HEK293T (cell line): ENCODE measurements at regions not wholly inside any gene's neighbourhood (a gene's known extent, or its start where the extent isn't known, plus 50 kb on each side); places are given as distances from the start of the nearest gene placed in this dataset.
"Not testable (repeated sequence)": the region's sequence is repeated elsewhere in the genome, so short reads cannot be mapped to it uniquely, and the experiment has no call there.

ENCODE experiments used
- CTBP1 ChIP-seq: fragments of 450-650 bp; IDR thresholded peaks from 2 replicates; pipeline ENCODE4 v1.6.1; 2016; ENCODE audit warnings: borderline replicate concordance
- FOXK2 ChIP-seq: fragments of 450-650 bp; IDR thresholded peaks from 2 replicates; pipeline ENCODE4 v1.6.1; 2016; ENCODE audit warnings: mild to moderate bottlenecking
- FOXM1 ChIP-seq: fragments of 450-650 bp; IDR thresholded peaks from 2 replicates; pipeline ENCODE4 v1.6.1; 2017; ENCODE audit warnings: mild to moderate bottlenecking, borderline replicate concordance
- NFRKB ChIP-seq: fragments of 450-650 bp; IDR thresholded peaks from 2 replicates; pipeline ENCODE4 v1.6.1; 2016; ENCODE audit warnings: mild to moderate bottlenecking, moderate library complexity
- SP1 ChIP-seq: fragments of 450-650 bp; IDR thresholded peaks from 2 replicates; pipeline ENCODE4 v1.6.1; 2017
- TARDBP ChIP-seq: fragments of 450-650 bp; IDR thresholded peaks from 2 replicates; pipeline ENCODE4 v1.6.1; 2016
- ZNF384 ChIP-seq: fragments of 450-650 bp; IDR thresholded peaks from 2 replicates; pipeline ENCODE4 v1.6.1; 2016
- TF ChIP-seq, protein P1 (sequence below): fragments of 450-650 bp; IDR thresholded peaks from 2 replicates; pipeline ENCODE4 v1.6.1; 2016

DNA sequence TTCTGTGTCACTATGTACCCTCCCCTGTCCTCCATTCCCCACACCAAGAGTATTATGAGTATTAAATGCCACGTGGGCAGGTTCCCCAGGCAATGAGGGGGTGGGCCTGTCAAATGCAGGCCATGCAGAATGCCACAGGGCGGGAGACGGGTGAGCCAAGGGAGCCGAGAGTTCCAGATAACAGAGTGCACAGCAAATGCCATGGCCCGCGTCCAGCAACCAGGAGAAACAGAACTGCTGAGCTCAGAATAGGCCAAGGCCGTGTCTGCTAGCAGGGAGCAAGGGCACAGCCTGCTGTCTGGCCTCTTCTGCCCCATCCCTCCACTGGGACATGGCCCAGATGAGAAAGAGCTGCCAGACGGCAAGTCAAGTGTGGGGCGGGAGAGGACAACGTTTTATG is 64.4 kb upstream of the PLGLB2 start:
- TF ChIP-seq, protein P1, sequence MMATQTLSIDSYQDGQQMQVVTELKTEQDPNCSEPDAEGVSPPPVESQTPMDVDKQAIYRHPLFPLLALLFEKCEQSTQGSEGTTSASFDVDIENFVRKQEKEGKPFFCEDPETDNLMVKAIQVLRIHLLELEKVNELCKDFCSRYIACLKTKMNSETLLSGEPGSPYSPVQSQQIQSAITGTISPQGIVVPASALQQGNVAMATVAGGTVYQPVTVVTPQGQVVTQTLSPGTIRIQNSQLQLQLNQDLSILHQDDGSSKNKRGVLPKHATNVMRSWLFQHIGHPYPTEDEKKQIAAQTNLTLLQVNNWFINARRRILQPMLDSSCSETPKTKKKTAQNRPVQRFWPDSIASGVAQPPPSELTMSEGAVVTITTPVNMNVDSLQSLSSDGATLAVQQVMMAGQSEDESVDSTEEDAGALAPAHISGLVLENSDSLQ, result not testable (repeated sequence)
- not testable (repeated sequence) for TF ChIP-seq SP1, TARDBP, FOXM1, ZNF384, CTBP1, FOXK2, NFRKB
